Lower leg skin (tissue), 3 donors: ENCODE measurements at regions not wholly inside any gene's neighbourhood (a gene's known extent, or its start where the extent isn't known, plus 50 kb on each side); places are given as distances from the start of the nearest gene placed in this dataset.

Source experiments
- POLR2A ChIP-seq, 2 donors: fragments of 450-650 bp; IDR thresholded peaks; one replicate each; pipeline ENCODE4 v1.6.1; 2016 to 2017; ENCODE audit warnings: antibody characterized with exemption in 2 of 2, mild to moderate bottlenecking in 1 of 2, moderate library complexity in 1 of 2
- TF ChIP-seq, protein P1 (sequence below), 3 donors: fragments of 450-650 bp; IDR thresholded peaks; one replicate each; pipeline ENCODE4 v1.5.1; 2016; ENCODE audit warnings: antibody characterized with exemption in 3 of 3, mild to moderate bottlenecking in 3 of 3, moderate library complexity in 2 of 3

DNA sequence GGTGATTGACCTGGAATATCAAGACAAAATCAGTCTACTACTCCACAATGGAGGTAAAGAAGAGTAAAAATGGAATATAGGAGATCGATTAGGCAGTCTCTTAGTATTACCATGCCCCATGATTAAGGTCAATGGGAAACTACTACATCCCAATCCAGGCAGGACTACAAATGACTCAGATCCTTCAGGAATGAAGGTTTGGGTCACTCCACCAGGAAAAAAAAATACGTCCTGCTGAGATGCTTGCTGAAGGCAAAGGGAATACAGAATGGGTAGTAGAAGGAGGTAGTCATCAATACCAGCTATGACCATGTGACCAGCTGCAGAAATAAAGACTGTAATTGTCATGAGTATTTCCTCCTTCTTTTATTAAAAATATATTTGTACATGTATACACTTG, 103.4 kb upstream of the NPAS2 start:
- TF ChIP-seq, protein P1, sequence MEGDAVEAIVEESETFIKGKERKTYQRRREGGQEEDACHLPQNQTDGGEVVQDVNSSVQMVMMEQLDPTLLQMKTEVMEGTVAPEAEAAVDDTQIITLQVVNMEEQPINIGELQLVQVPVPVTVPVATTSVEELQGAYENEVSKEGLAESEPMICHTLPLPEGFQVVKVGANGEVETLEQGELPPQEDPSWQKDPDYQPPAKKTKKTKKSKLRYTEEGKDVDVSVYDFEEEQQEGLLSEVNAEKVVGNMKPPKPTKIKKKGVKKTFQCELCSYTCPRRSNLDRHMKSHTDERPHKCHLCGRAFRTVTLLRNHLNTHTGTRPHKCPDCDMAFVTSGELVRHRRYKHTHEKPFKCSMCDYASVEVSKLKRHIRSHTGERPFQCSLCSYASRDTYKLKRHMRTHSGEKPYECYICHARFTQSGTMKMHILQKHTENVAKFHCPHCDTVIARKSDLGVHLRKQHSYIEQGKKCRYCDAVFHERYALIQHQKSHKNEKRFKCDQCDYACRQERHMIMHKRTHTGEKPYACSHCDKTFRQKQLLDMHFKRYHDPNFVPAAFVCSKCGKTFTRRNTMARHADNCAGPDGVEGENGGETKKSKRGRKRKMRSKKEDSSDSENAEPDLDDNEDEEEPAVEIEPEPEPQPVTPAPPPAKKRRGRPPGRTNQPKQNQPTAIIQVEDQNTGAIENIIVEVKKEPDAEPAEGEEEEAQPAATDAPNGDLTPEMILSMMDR (IDR thresholded peaks at IDR 0.05): no peak
- TF ChIP-seq POLR2A (IDR thresholded peaks at IDR 0.05): no peak
